MCF 10A (cell line): ENCODE measurements at regions not wholly inside any gene's neighbourhood (a gene's known extent, or its start where the extent isn't known, plus 50 kb on each side); places are given as distances from the start of the nearest gene placed in this dataset.

ENCODE experiments used
- BruUV-seq: library from RNA; stranded (reverse); fragments of 400-500 nt; replicated peaks from 2 replicates; lab custom pipeline; 2021; lab: Mats Ljungman, UMichigan
- CTCF ChIA-PET: fragments of 300-600 bp; sonication (Branson Sonifier 250); formaldehyde crosslinking; extraction: SDS; loops from one replicate; lab custom pipeline; 2021; ENCODE audit warnings: antibody characterized with exemption, inconsistent platforms; lab: Yijun Ruan, JAX
- POLR2A ChIA-PET: fragments of 300-600, 350-650 bp; sonication (Branson Sonifier 250); formaldehyde crosslinking; extraction: SDS; loops from one replicate; lab custom pipeline; 2020; ENCODE audit warnings: antibody characterized with exemption, inconsistent platforms; lab: Yijun Ruan, JAX
- DNase-seq: peaks from one replicate; pipeline ENCODE4 v3.0.0-alpha.2; 2018; ENCODE audit not compliant: unreplicated experiment
- H3K27ac Mint-ChIP-seq: one replicate; pipeline ENCODE4 v1.8.0; 2022; ENCODE audit warnings: mild to moderate bottlenecking, low read depth, mixed read lengths; ENCODE audit not compliant: unreplicated experiment
- H3K27me3 Mint-ChIP-seq: one replicate; pipeline ENCODE4 v1.8.0; 2022; ENCODE audit warnings: mixed read lengths; ENCODE audit not compliant: insufficient read depth, unreplicated experiment
- H3K36me3 Mint-ChIP-seq: one replicate; pipeline ENCODE4 v1.8.0; 2022; ENCODE audit warnings: mild to moderate bottlenecking, moderate library complexity, mixed read lengths; ENCODE audit not compliant: insufficient read depth, unreplicated experiment
- H3K4me1 Mint-ChIP-seq: one replicate; pipeline ENCODE4 v1.8.0; 2022; ENCODE audit warnings: mixed read lengths; ENCODE audit not compliant: insufficient read depth, unreplicated experiment
- H3K4me3 Mint-ChIP-seq: one replicate; pipeline ENCODE4 v1.8.0; 2022; ENCODE audit warnings: mild to moderate bottlenecking, moderate library complexity, mixed read lengths; ENCODE audit not compliant: unreplicated experiment
- H3K9me3 Mint-ChIP-seq: one replicate; pipeline ENCODE4 v1.8.0; 2022; ENCODE audit warnings: mixed read lengths; ENCODE audit not compliant: unreplicated experiment
- CTCF ChIP-seq: fragments of 200-600 bp; IDR thresholded peaks from one replicate; pipeline ENCODE4 v1.8.0; 2022; ENCODE audit warnings: antibody characterized with exemption, mild to moderate bottlenecking; ENCODE audit not compliant: unreplicated experiment
- intact Hi-C: fragments of 100-400 bp; cut with micrococcal nuclease; formaldehyde crosslinking; loops from 2 replicates; pipeline ENCODE4 v1.14.1; 2022

GRCh38 chr11:91822805-91823204, 401.8 kb upstream of the FAT3 start:
- Mint-ChIP-seq H3K27me3 (no peaks in the 10 kb centered on the region), H3K27ac (no peak overlapping the region), H3K9me3 (no peaks in the 10 kb centered on the region), H3K4me3 (no peak overlapping the region), H3K36me3 (no peaks in the 10 kb centered on the region), H3K4me1 (peaks cover 6% of the 10 kb centered on the region)
- ChIA-PET CTCF (interaction anchor here (0.6 kb wide), 1 partner anchor 563 kb away, joined by 3 read pairs; no protein-coding TSS in a partner anchor), POLR2A (interaction anchor here (0.5 kb wide), 1 partner anchor 1015 kb away, joined by 3 read pairs; no protein-coding TSS in a partner anchor)
- no peak for TF ChIP-seq CTCF
- intact Hi-C loops, result no loop called here
- no TSS peak for BruUV-seq
- no peak for DNase-seq

GRCh38 chr11:91820709-91821108, 403.9 kb upstream of the FAT3 start:
- no peaks in the 10 kb centered on the region for H3K27me3 Mint-ChIP-seq
- no peaks in the 10 kb centered on the region for H3K9me3 Mint-ChIP-seq
- H3K4me3 Mint-ChIP-seq, result no peak overlapping the region
- TF ChIP-seq CTCF, result no peak
- no peak overlapping the region for H3K27ac Mint-ChIP-seq
- ChIA-PET CTCF (interaction anchor here (0.5 kb wide), 1 partner anchor 30 kb away, joined by 3 read pairs; no protein-coding TSS in a partner anchor), POLR2A (no interaction called here)
- no TSS peak for BruUV-seq
- no peaks in the 10 kb centered on the region for H3K36me3 Mint-ChIP-seq
- DNase-seq, result no peak
- peaks cover under 1% of the 10 kb centered on the region for H3K4me1 Mint-ChIP-seq
- intact Hi-C loops, result no loop called here

- no peak for TF ChIP-seq CTCF
- BruUV-seq, result no TSS peak
- H3K4me3 Mint-ChIP-seq, result no peak overlapping the region
- H3K27ac Mint-ChIP-seq, result no peak overlapping the region
- H3K36me3 Mint-ChIP-seq, result no peaks in the 10 kb centered on the region
- POLR2A ChIA-PET, result no interaction called here
- no peaks in the 10 kb centered on the region for H3K4me1 Mint-ChIP-seq
- no peaks in the 10 kb centered on the region for H3K9me3 Mint-ChIP-seq
- no peaks in the 10 kb centered on the region for H3K27me3 Mint-ChIP-seq
- DNase-seq, result no peak
- intact Hi-C loops, result no loop called here
- CTCF ChIA-PET, result interaction anchor here (0.6 to 0.8 kb wide), 2 partner anchors 8 to 1723 kb away, joined by 3 read pairs; no protein-coding TSS in a partner anchor
Measured at GRCh38 chr11:91819777-91820176, 404.8 kb upstream of the FAT3 start.

- no peak for TF ChIP-seq CTCF
- Mint-ChIP-seq H3K4me3 (no peak overlapping the region), H3K9me3 (no peaks in the 10 kb centered on the region), H3K27me3 (no peaks in the 10 kb centered on the region), H3K36me3 (no peaks in the 10 kb centered on the region), H3K4me1 (no peaks in the 10 kb centered on the region), H3K27ac (no peak overlapping the region)
- DNase-seq, result no peak
- no TSS peak for BruUV-seq
- CTCF ChIA-PET, result interaction anchor here (0.6 to 0.8 kb wide), 2 partner anchors 8 to 334 kb away, joined by 3 read pairs; no protein-coding TSS in a partner anchor
- intact Hi-C loops, result no loop called here
- POLR2A ChIA-PET, result no interaction called here
Measured at GRCh38 chr11:91819195-91819594, 405.4 kb upstream of the FAT3 start.
